ENCODE measurements at regions not wholly inside any gene's neighbourhood (a gene's known extent, or its start where the extent isn't known, plus 50 kb on each side); places are given as distances from the start of the nearest gene placed in this dataset.

DNA sequence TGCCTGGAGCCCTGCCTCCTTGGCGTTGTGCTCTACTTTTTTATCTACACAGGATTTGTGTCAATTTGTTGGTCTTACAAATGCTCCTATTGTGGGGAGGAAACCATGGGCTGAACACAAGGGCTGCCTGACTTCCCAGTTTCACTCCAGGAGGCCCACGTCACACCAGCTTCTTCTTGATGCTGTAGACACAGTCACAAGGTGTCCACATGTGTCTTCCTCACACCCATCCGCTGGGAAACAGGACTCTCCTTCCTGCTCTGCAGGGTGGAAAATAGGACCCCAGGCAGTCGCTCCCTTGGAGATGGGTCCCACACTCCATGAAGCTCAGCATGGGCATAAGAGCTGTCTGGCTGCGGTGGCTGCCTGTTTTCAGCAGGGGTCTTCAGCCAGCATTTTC lies 468.2 kb downstream of the EPHA4 start:
- FAIRE-seq (no peak), DNase-seq (ENCODE audit: insufficient read length, low spot score) (no peak)
- no peak for TF ChIP-seq POLR2AphosphoS5 (IDR thresholded peaks at IDR 0.05; ENCODE audit: low read depth, low read length)
- no peak for TF ChIP-seq PAX5 (IDR thresholded peaks at IDR 0.05; ENCODE audit: insufficient read depth, low read length, severe bottlenecking)
- no peak for TF ChIP-seq SPI1 (IDR thresholded peaks at IDR 0.05; ENCODE audit: low read depth, low read length)
- TF ChIP-seq POLR2A (IDR thresholded peaks at IDR 0.05; ENCODE audit: low read depth, low read length) = no peak
- TF ChIP-seq POU2F2 (IDR thresholded peaks at IDR 0.05; ENCODE audit: low read depth, low read length) = no peak
- no peak for TF ChIP-seq TAF1 (IDR thresholded peaks at IDR 0.05; ENCODE audit: low read depth, low read length)

DNA sequence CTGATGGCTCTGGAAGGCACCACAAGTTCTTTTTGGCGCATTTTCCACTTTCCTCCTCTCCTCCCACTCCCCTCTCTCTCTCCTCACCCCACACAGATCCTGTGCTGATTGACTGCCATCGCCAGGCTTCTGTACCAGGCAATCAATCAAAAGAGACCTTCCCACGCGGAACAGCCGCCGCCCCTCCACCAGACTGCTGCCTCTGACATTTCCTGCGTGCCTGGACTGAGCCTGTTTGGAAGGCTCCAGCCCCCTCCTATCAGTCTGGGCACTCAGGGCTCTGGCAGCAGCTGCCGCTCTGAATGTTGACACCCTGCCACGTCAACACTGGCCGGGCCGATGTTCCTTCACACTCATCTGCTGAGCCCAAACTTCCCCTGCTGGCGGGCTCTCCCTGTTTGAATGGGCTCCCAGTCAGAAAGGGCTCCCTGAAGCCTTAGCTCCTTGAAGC lies 467.7 kb downstream of the EPHA4 start:
- no peak for TF ChIP-seq TAF1 (IDR thresholded peaks at IDR 0.05; ENCODE audit: low read depth, low read length)
- TF ChIP-seq PAX5 (IDR thresholded peaks at IDR 0.05; ENCODE audit: insufficient read depth, low read length, severe bottlenecking) = no peak
- TF ChIP-seq SPI1 (IDR thresholded peaks at IDR 0.05; ENCODE audit: low read depth, low read length) = no peak
- TF ChIP-seq POLR2AphosphoS5 (IDR thresholded peaks at IDR 0.05; ENCODE audit: low read depth, low read length) = no peak
- no peak for TF ChIP-seq POU2F2 (IDR thresholded peaks at IDR 0.05; ENCODE audit: low read depth, low read length)
- no peak for TF ChIP-seq POLR2A (IDR thresholded peaks at IDR 0.05; ENCODE audit: low read depth, low read length)
- FAIRE-seq (no peak), DNase-seq (ENCODE audit: insufficient read length, low spot score) (no peak)

DNA sequence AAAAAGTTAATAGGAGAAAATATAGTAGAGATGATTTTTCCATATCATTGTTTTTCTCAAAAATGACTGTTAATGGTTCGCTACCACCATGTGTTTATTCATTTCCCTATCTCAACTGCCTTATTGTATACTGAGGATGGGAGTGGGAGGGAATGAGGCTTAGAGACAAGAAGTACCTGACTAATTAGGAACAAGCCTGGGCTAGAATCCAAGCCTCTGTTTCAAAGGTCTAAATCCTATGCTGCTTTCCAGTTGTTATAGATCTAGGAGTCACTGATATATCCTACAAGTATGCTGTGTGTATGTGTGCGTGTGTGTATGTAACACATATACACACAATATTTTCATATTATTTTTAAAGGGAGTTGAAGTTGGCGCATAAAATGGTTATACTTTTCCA lies 465.9 kb downstream of the EPHA4 start:
- TF ChIP-seq POLR2AphosphoS5 (IDR thresholded peaks at IDR 0.05; ENCODE audit: low read depth, low read length) (no peak), SPI1 (IDR thresholded peaks at IDR 0.05; ENCODE audit: low read depth, low read length) (no peak), POLR2A (IDR thresholded peaks at IDR 0.05; ENCODE audit: low read depth, low read length) (no peak), PAX5 (IDR thresholded peaks at IDR 0.05; ENCODE audit: insufficient read depth, low read length, severe bottlenecking) (no peak), TAF1 (IDR thresholded peaks at IDR 0.05; ENCODE audit: low read depth, low read length) (no peak), POU2F2 (IDR thresholded peaks at IDR 0.05; ENCODE audit: low read depth, low read length) (no peak)
- FAIRE-seq = no peak
- DNase-seq (ENCODE audit: insufficient read length, low spot score) = no peak

DNA sequence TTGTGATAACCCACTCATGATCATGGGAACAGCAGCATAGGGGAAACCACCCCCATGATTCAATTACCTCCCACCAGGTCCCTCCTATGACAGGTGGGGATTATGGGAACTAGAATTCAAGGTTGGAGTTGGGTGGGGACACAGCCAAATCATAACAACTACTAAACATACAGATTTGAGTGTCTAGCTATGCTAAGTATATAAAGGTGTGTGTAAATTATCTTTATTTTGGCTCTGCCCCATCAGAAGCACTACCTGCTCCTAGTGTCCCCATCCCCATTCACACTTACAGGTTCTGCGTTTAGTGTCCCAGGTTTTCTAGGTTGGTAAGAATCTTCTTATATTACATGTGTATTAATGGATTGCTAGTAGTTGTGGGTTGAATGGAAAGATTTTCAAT lies 464.7 kb downstream of the EPHA4 start:
- no peak for DNase-seq (ENCODE audit: insufficient read length, low spot score)
- no peak for FAIRE-seq
- no peak for TF ChIP-seq POLR2A (IDR thresholded peaks at IDR 0.05; ENCODE audit: low read depth, low read length)
- no peak for TF ChIP-seq POU2F2 (IDR thresholded peaks at IDR 0.05; ENCODE audit: low read depth, low read length)
- TF ChIP-seq TAF1 (IDR thresholded peaks at IDR 0.05; ENCODE audit: low read depth, low read length) = no peak
- no peak for TF ChIP-seq SPI1 (IDR thresholded peaks at IDR 0.05; ENCODE audit: low read depth, low read length)
- no peak for TF ChIP-seq PAX5 (IDR thresholded peaks at IDR 0.05; ENCODE audit: insufficient read depth, low read length, severe bottlenecking)
- no peak for TF ChIP-seq POLR2AphosphoS5 (IDR thresholded peaks at IDR 0.05; ENCODE audit: low read depth, low read length)

DNA sequence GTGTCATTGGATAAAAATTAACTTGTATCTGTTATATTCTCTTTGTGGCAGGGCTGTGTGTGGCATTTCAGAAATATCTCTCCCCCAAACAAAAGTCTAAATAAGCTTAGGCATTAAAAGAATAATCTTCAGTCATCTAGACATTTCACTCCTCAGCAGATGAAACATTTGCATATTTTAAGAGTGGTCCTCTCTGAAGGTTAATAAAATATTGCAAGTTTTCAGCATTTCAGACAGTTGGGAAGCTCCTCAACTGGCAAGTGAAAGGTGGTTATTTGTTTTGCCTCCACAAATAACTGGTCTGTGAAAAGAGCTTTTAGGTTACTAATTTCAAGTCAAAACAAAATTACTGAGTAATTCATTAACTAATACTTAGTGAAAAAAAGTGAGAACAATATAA lies 462.6 kb downstream of the EPHA4 start:
- no peak for TF ChIP-seq PAX5 (IDR thresholded peaks at IDR 0.05; ENCODE audit: insufficient read depth, low read length, severe bottlenecking)
- no peak for TF ChIP-seq POLR2AphosphoS5 (IDR thresholded peaks at IDR 0.05; ENCODE audit: low read depth, low read length)
- TF ChIP-seq POU2F2 (IDR thresholded peaks at IDR 0.05; ENCODE audit: low read depth, low read length) = no peak
- no peak for TF ChIP-seq TAF1 (IDR thresholded peaks at IDR 0.05; ENCODE audit: low read depth, low read length)
- TF ChIP-seq SPI1 (IDR thresholded peaks at IDR 0.05; ENCODE audit: low read depth, low read length) = no peak
- TF ChIP-seq POLR2A (IDR thresholded peaks at IDR 0.05; ENCODE audit: low read depth, low read length) = no peak
- FAIRE-seq = no peak
- DNase-seq (ENCODE audit: insufficient read length, low spot score) = no peak

DNA sequence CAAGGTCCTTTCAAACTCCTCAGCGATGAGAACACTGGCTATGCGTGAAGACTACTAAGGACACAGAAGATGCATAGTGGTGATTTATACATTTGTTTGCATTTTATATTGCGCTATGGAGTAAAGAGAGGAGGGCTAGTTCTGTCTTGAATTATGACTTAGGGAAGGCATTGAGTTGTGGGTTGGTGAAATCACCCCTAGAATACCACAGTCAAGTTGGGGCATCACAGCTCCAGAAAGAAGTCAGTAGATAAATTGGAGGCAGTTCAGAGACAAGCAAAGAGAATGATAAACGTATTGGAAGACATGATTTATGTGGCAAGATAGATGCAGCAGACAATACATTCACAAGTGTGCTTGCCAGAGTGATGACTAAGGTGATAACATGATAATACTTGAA lies 460.4 kb downstream of the EPHA4 start:
- DNase-seq (ENCODE audit: insufficient read length, low spot score) (no peak), FAIRE-seq (no peak)
- no peak for TF ChIP-seq SPI1 (IDR thresholded peaks at IDR 0.05; ENCODE audit: low read depth, low read length)
- no peak for TF ChIP-seq POU2F2 (IDR thresholded peaks at IDR 0.05; ENCODE audit: low read depth, low read length)
- TF ChIP-seq TAF1 (IDR thresholded peaks at IDR 0.05; ENCODE audit: low read depth, low read length) = no peak
- TF ChIP-seq PAX5 (IDR thresholded peaks at IDR 0.05; ENCODE audit: insufficient read depth, low read length, severe bottlenecking) = no peak
- TF ChIP-seq POLR2A (IDR thresholded peaks at IDR 0.05; ENCODE audit: low read depth, low read length) = no peak
- no peak for TF ChIP-seq POLR2AphosphoS5 (IDR thresholded peaks at IDR 0.05; ENCODE audit: low read depth, low read length)

DNA sequence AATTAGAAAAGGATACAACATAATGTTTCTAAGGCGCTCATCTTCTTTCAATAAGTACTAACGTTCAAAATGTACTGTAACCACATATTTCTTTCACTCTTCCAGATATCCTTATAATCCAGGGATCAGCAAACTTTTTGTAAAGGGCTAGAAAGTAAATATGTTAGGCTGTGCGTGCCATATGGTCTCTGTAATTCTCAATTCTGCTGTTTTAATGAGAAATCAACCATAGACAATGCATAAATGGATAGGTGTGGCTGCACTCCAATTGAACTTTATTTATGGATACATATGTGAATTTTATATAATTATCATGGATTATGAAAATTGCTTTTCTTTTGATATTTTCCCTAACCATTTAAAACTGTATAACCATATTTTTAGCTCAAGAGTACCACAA lies 459.4 kb downstream of the EPHA4 start:
- FAIRE-seq = no peak
- TF ChIP-seq SPI1 (IDR thresholded peaks at IDR 0.05; ENCODE audit: low read depth, low read length) = no peak
- TF ChIP-seq POLR2AphosphoS5 (IDR thresholded peaks at IDR 0.05; ENCODE audit: low read depth, low read length) = no peak
- TF ChIP-seq TAF1 (IDR thresholded peaks at IDR 0.05; ENCODE audit: low read depth, low read length) = no peak
- TF ChIP-seq POU2F2 (IDR thresholded peaks at IDR 0.05; ENCODE audit: low read depth, low read length) = no peak
- TF ChIP-seq PAX5 (IDR thresholded peaks at IDR 0.05; ENCODE audit: insufficient read depth, low read length, severe bottlenecking) = no peak

DNA sequence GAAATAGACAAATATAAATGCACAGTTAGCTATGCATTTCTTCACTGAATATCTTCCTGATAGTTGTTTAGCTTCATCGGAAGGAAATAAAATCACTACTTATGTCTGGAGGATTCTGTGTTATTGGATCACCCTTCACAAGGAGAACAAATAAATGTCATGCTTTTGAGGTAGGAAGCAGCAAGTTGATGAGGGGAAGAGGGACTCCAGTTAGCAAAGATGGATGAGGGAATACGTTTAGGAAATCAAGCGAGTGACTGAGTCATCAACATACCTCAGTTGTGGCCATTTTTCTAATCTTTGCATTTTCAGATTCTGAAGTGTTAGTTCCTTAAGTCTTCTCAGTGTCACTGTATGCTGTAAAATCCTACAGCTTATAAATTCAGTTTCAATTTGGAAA lies 456.2 kb downstream of the EPHA4 start:
- no peak for DNase-seq (ENCODE audit: insufficient read length, low spot score)
- FAIRE-seq = no peak
- TF ChIP-seq POLR2AphosphoS5 (IDR thresholded peaks at IDR 0.05; ENCODE audit: low read depth, low read length) (no peak), POU2F2 (IDR thresholded peaks at IDR 0.05; ENCODE audit: low read depth, low read length) (no peak), TAF1 (IDR thresholded peaks at IDR 0.05; ENCODE audit: low read depth, low read length) (no peak), SPI1 (IDR thresholded peaks at IDR 0.05; ENCODE audit: low read depth, low read length) (no peak), PAX5 (IDR thresholded peaks at IDR 0.05; ENCODE audit: insufficient read depth, low read length, severe bottlenecking) (no peak), POLR2A (IDR thresholded peaks at IDR 0.05; ENCODE audit: low read depth, low read length) (no peak)

More for the DNA sequence above, 459.4 kb downstream of the EPHA4 start:
- no peak for DNase-seq (ENCODE audit: insufficient read length, low spot score)

DNA sequence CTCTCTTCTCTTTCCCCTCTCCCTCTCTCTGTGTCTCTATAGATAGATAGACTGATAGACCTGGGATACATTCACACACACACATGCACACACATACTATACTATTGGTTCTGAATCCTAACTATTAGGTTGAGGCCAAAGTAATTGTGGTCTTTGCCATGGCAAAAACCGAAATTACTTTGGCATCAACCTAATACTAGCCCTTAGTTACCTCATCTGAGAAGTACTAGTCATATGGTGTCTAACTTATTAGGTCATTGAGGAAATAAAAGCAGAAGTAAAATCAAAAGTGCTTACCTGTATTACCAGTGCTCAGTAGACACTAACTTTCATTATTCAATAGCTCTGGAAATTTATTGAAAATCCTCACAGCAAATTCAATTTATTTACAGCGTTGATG lies 451.5 kb downstream of the EPHA4 start:
- TF ChIP-seq POLR2A (IDR thresholded peaks at IDR 0.05; ENCODE audit: low read depth, low read length) (no peak), POLR2AphosphoS5 (IDR thresholded peaks at IDR 0.05; ENCODE audit: low read depth, low read length) (no peak), PAX5 (IDR thresholded peaks at IDR 0.05; ENCODE audit: insufficient read depth, low read length, severe bottlenecking) (no peak)
- FAIRE-seq = no peak
- no peak for DNase-seq (ENCODE audit: insufficient read length, low spot score)

DNA sequence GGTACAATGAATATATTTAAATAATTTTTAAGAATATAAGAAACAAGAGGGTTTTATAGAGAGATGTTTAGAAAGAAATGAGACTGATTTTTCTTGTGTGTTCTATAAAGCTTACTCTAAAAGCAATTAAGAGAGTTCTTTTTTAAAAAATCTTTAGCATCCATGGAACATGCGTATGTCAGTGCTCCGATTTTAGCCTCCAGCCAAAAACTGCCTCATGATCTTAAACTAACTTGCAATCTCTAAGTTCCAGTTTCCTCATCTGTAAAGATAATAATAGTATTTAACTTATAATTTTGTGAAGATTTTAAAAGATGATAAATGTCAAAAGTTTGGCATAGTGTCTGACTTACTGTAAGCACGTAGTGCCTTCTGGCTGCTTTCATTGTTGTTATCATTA lies 448.7 kb downstream of the EPHA4 start:
- no peak for FAIRE-seq
- no peak for TF ChIP-seq PAX5 (IDR thresholded peaks at IDR 0.05; ENCODE audit: insufficient read depth, low read length, severe bottlenecking)
- no peak for TF ChIP-seq POU2F2 (IDR thresholded peaks at IDR 0.05; ENCODE audit: low read depth, low read length)
- TF ChIP-seq TAF1 (IDR thresholded peaks at IDR 0.05; ENCODE audit: low read depth, low read length) = no peak
- TF ChIP-seq POLR2AphosphoS5 (IDR thresholded peaks at IDR 0.05; ENCODE audit: low read depth, low read length) = no peak
- no peak for TF ChIP-seq POLR2A (IDR thresholded peaks at IDR 0.05; ENCODE audit: low read depth, low read length)
- no peak for TF ChIP-seq SPI1 (IDR thresholded peaks at IDR 0.05; ENCODE audit: low read depth, low read length)

More for the DNA sequence above, 448.7 kb downstream of the EPHA4 start:
- no peak for DNase-seq (ENCODE audit: insufficient read length, low spot score)
